ENCODE measurements at regions not wholly inside any gene's neighbourhood (a gene's known extent, or its start where the extent isn't known, plus 50 kb on each side); places are given as distances from the start of the nearest gene placed in this dataset.

DNA sequence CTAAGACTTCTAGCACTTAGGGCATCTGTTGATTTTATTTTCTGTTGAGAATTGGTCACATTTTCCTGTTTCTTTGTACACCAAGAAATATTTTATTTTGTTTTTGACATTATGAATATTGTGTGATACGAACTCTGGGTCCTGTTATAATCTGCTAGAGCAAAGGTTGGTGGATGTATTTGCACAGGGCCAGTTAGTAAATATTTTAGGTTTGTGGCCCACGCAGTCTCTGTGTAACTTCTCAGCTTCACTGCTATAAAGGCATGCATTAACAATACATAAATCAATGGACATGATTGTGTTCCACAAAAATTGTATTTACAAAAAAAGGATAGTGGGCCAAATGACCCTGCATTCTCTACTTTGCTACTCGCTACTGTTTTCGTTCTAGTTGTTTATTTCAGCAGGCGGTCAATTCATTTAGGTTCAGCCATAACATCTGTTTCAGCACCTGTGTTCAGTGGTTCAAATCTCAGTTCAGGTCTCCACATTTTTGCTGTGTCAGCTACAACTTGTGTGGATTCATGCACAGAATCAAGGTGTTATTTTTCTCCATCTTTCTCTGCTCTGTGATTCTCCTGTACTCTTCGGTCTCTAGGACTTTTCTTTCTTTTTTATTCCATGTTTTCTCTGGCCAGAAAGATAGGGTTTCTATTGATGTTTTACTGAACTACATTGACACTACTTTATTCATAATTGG lies 786.2 kb downstream of the ETS1 start:
- no peak for TF ChIP-seq EZH2phosphoT487 (IDR thresholded peaks at IDR 0.05; ENCODE audit: borderline replicate concordance, low read depth, low read length)
- TF ChIP-seq, protein P1, sequence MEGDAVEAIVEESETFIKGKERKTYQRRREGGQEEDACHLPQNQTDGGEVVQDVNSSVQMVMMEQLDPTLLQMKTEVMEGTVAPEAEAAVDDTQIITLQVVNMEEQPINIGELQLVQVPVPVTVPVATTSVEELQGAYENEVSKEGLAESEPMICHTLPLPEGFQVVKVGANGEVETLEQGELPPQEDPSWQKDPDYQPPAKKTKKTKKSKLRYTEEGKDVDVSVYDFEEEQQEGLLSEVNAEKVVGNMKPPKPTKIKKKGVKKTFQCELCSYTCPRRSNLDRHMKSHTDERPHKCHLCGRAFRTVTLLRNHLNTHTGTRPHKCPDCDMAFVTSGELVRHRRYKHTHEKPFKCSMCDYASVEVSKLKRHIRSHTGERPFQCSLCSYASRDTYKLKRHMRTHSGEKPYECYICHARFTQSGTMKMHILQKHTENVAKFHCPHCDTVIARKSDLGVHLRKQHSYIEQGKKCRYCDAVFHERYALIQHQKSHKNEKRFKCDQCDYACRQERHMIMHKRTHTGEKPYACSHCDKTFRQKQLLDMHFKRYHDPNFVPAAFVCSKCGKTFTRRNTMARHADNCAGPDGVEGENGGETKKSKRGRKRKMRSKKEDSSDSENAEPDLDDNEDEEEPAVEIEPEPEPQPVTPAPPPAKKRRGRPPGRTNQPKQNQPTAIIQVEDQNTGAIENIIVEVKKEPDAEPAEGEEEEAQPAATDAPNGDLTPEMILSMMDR (conservative IDR thresholded peaks at IDR 0.05; ENCODE audit: low read length), result no peak
